Left renal cortex interstitium (tissue), 4 donors: ENCODE measurements at regions not wholly inside any gene's neighbourhood (a gene's known extent, or its start where the extent isn't known, plus 50 kb on each side); places are given as distances from the start of the nearest gene placed in this dataset.
"Not testable (repeated sequence)": the region's sequence is repeated elsewhere in the genome, so short reads cannot be mapped to it uniquely, and the experiment has no call there.

Source experiments
- DNase-seq, 4 donors: peaks; one replicate each; pipeline ENCODE4 v3.0.0-alpha.2; 2013; ENCODE audit warnings: low read depth in 4 of 4, low spot score in 2 of 4, missing footprints in 1 of 4

DNA sequence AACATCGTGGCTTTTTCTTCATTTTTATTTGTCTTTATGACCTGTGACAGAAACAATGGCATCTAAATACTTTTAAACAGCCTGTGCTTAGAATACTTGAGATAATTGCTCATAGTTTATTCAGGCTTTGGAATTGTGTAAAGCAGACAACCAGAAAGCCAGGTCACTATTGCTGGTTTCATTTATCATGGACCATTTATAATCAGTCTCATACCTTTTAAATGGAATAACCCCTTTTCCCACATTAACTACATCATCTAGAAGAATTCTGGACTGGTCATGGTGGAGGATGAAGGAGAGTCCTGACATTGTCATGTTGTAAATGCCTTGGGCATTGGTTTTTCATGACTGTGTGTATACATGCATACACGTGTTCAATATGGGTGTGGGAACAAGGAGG, 661.5 kb downstream of the EPM2A start:
- no peak for DNase-seq

DNA sequence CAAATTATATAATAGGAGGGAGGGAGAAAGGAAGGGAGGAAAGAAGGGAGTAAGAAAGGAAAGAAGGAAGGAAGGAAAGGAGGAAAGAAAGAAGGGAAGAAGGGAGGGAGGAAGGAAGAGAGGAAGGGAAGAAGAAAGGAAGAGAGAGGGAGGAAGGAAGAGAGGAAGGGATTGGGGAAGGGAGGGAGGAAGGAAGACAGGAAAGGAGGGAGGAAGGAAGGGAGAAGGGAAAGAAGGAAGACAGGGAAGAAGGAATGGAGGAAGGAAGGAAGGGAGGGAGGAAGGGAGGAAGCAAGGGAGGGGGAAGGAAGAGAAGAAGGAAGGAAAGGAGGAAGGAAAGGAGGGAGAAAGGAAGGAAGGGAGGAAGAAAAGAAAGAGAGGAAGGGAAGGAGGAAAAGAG, 660.5 kb downstream of the EPM2A start:
- DNase-seq, result no peak

DNA sequence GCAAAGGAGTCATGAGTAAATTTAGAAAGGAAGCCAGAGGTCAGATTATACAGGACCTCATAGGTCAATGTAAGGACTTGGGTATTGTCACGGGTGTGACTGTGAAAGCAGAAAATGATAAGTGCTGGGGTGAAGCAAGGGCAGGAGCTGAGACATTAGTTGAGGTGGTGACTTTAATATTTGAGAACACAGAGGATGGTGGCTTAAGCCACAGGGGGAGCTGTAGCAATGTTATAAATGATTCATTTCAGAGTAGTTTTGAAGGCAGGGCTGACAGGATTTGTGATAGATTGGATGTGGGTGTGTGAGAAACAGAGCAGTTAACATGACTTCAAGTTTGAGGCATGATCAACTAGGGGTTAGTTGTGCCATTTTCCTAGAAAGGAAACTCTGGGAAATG, 659.9 kb downstream of the EPM2A start:
- DNase-seq, result no peak

DNA sequence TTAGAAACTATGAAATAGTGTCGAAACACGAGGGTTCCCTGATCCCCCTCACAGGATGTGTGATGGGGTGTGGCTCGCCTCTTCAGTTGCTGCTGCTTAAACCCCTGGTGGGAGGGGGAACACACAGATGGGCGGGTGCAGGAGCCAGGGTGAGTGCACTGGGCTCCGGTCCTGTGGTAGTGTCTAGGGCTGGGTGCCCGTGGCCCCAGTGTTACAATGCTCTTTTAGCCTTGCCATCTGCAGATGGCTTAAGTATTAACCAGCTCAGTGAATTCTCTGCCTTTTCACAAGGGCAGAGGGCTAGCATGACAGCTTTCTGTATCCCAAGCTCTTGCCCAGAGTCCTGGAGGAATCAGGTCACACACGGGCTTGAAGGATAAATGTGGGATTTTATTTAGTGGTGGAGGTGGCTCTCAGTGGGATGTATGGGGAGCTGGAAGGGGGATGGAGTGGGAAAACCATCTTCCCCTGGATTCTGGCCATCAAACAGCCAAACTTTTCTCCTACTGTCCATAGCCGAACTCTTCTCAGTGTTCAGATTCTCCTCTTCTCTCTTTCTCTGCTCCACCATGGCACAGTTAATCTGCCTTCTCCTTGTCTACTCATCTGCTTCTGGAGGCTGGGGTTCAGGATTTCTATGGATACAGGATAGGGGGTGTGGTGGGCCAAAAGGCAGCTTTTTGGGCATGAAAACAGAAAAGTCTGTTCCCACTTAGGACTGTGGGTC, 659.0 kb downstream of the EPM2A start:
- no peak for DNase-seq

DNA sequence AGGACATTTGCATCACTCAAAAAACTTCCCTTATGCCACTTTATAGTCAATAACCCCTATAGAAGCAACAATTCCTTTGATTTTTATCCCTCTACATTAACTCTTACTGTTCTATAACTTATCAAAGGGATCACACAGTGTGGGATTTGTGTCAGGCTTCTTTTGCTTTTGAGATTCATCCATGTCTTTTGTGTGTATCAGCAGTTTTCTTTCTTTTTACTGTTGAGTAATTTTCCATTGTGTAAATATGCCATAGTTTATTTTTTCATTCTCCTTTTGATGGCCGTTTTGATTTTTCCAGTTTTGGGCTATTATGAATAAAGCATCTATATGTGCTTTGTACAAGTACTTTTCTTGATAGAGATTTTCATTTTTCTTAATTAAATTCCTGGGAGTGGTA, 657.9 kb downstream of the EPM2A start:
- DNase-seq, result no peak

DNA sequence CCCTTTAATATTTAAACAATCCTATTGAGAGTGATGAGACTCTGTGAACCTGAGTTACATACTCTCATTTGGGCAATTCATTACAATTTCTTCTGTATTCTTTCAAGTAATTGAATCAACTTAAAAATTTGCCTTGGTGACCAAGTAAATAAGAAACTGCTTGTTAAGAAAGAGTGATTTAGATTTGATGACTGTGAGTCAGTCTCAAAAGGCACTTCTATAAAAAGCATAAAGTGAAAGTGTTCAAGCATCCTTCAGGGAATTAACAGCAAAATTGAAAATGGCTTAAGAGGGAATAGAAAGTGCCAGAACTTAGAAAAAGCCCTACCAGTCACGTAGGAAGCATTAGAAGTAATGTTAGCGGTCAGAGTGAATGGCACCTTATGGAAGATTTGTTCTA, 654.7 kb downstream of the EPM2A start:
- no peak for DNase-seq

DNA sequence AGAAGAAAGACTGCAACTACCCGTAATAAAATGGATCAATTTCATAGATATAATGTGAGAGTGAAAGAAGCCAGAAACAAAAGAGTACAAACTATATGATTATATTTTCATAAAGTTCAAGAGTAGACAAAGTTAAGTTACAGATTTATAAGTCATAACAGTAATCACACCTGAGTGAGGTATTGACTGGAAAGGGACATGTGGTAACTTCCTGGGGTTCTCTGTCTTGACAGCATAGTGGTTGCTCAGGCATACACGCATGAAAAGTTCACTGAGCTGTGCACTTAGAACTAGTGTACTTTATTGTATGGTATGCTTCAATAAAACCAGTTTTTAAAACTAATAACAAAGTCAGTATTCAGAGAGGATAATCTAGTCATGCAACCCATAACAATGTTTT, 653.6 kb downstream of the EPM2A start:
- no peak for DNase-seq

DNA sequence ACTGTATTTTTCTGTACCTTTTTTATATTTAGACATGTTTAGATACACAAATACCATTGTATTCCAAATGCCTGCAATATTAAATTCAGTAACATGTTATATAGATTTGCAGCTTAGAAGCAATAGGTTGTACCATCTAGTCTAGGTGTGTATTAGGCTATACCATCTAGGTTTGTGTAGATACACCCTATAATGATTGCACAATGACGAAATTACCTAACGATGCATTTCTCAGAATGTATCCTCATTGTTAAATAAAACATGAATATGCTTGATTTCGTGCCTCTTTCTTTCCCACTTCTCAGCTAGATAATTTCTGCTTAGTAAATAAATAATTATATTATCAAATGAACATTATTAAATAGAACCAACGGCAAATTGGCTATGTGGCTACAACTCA, 653.0 kb downstream of the EPM2A start:
- no peak for DNase-seq

DNA sequence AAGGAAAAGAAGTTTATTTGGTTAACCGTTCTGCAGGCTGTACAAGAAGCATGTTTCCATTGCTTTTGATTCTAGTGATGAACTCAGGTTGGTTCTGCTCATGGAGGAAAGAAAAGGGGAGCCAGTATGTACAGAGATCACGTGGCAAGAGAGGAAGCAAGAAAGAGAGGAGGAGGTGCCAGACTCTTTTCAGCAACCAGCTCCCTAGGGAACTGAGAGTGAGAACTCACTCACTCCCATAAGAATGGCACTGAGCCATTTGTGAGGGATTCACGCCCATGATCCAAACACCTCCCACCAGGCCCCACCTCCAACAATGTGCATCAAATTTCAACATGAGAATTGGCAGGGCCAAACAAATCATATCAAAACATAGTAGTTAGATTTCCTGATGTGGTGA, 649.1 kb downstream of the EPM2A start:
- no peak for DNase-seq

DNA sequence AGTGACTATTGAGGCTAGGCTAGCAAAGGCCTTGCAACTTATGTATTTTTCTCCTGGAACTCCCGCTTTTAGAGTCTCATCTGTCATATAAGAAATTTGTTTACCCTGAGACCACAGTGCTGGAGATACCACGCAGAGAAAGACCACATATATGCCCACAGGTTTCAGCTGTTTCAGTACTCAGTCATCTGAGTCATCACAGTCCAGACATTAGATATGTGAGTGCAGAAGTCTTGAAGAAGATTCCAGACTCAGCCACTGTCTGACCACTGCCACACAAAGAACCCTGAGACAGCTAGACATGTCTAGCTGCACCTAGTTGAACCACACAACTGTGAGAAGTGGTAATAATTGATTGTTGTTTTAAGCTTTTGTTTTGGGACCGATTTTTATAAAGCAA, 648.3 kb downstream of the EPM2A start:
- no peak for DNase-seq

DNA sequence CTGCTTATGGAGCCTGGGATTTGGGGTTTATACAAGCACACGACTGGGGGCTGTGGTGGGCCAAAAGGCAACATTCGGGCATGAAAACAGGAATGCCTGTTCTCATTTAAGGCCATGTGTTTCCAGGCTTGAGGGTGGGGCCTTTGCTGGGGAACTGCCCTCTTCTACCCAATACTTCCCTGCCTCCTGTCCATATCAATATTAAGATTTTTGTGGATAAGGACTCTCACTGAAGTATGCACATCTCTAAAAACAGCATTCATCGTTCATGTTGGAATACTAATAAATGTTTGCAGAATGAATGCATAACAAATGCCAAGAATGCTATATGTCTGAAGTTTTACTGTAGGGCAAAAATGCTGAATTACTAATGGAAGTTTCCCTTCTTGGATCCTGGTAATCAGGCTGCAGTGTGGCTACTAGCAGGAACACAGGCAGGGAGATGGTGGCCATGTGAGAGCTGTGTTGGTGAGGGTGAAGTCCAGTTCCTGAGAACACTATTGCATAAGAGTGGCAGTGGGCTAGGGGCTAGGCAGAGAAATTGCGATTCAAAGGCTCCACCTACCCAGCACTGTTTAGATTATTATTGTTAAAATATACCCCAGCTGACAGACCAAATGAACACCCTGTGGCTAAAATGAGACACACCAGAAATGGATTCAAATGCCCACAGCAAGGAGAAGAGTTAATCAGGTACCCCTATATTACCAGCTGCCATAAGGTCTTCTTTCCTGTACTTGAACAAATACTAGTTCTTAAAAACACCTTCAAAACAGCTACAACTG, 644.3 kb downstream of the EPM2A start:
- no peak for DNase-seq

DNA sequence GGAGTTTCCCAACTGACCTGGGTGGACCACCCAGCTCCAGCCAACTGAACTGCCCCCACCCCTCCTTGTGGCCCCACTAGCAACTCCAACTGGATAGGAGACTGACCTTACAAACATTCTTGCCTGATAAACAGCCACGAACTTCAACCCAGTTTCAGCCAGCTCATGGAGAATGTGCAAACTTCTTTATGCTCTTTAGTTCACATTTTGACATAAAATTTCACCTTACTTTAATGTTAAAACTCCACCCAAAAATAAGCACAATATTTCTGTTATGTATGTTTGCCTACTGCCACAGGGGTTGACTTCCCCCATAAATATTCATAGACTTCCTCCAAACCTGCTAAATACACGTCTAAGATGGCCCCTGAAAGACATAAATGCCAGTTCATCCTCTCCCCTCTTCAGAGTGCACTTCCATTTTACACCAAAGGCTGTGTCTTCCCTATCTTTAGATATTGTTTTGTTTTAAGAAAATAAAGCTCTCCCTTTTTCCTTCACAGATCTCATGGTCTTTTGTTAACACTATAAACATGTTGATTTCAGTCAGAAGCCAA, 643.7 kb downstream of the EPM2A start:
- DNase-seq, result no peak

DNA sequence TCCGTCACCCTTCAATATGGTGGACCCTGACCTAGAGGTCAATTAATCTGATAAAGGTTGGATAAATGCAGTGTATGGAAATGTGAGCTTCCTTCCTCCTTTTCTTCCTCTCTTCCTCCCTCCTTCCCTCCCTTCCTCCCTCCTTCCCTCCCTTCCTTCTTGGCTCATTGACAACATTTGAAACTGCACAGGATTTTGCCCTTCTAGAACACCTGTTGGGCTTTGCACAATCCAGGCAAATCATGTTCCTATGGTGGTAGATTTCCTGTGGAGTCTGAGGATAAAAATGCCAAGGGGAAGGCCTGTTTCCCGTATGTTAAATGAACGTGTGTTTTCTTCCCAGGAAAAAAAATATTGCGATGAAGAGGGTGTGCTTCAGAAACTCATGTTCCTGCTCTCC, 642.8 kb downstream of the EPM2A start:
- no peak for DNase-seq

DNA sequence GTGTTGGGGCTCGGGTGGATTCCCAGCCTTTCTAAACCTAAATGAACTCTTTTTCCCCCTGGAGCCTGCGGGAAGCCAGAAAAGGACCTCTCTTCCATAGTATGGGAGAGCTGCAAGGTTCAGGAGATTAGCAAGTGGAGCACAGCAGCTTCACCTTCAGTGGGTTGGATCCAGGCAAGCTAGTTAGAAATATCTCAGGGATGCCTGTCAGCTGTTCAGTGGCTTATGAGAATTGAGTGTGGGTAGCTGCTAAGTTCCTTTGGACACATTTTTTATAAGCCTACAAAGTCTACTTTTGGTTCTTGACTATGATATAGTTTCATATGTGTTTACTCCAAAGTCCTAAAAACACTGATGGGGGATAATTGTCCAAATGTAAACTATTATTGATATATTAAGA, 642.1 kb downstream of the EPM2A start:
- no peak for DNase-seq

DNA sequence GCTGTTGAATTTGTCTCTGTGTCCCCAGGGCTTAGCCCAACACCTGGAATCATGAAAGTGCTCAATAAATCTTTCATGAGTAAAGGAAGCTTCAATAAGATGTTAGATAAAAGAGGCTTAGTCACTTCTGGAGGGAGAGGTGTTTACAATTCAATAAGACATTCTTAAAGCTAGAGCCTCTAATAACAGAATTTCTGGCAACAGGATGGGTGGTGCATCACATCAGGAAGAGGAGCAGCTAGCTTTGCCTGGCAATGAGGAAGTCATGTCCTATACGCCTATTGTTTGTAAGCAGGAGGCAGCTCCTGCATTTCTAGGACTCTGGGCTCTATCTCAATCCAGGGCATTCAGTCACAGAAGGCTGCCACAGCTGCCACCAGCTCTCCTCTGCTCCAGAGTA, 638.5 kb downstream of the EPM2A start:
- DNase-seq, result no peak

DNA sequence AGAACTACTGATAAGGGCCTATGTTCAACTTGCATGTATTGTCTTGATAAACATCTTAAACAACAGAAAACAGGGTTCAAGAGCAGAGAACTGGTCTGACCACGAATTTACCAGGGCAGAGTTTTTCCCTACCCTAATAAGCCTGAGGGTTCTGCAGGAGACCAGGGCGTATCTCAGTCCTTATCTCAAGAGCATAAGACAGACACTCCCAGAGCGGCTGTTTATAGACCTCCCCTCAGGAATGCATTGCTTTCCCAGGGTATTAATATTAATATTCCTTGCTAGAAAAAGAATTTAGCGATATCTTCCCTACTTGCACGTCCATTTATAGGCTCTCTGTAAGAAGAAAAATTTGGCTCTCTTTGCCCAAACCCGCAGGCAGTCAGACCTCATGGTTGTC, 637.2 kb downstream of the EPM2A start:
- DNase-seq, result not testable (repeated sequence)

DNA sequence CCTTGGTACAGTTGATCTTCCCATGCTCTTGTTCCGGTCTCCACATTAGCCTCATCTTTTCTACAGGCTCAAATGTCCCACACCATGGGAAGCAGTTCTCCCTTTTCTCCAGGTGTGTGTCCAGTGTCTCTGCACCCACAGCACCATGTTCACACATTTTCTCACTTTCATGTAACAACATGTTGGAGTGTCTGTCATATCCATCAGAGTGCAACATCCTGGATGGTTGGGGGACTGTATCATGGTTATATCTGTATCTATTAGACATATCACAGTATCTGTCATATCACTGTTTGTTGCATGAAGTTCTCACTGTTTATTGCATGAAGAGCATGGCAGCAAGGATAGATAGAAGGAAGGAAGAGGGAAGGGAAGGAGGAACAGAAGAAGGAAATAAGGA, 635.6 kb downstream of the EPM2A start:
- no peak for DNase-seq

DNA sequence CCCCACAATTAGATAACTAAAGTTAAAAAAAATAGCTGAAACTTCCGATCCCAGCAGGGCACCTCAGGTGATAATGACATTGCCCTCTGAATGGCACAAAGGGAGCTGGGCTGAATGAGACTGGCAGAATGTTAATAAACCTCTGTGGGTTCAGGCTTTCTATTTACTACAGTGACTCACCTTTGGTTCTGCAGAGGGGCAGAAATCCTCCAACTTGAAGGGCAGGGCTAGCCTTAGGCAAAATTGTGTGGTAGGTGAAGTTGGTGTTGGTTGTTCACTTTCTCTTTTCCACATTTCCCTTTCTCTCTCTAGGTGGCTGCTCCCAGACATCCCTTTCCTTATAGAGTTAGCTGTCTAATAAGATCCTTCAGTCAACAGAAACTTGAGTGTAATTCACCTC, 625.2 kb downstream of the EPM2A start:
- no peak for DNase-seq

DNA sequence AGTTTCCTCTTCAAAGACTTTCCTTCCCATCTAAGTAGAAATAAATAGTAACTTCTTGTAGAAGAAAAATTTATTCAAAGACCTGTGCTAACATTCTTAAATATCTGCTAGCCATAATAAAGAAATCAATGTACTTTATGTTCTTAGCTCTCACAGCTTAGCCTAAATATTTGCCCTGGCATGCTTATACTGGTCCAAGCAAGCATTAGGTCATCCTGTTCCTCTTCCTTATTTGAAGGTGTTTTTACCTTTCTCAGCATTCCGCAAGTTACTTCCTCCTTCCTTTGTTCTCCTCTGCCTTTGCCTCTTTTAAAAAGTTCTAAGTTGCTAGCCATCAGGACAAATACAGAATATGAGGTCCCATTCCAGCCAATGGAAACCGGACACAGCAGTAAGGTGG, 623.9 kb downstream of the EPM2A start:
- not testable (repeated sequence) for DNase-seq

DNA sequence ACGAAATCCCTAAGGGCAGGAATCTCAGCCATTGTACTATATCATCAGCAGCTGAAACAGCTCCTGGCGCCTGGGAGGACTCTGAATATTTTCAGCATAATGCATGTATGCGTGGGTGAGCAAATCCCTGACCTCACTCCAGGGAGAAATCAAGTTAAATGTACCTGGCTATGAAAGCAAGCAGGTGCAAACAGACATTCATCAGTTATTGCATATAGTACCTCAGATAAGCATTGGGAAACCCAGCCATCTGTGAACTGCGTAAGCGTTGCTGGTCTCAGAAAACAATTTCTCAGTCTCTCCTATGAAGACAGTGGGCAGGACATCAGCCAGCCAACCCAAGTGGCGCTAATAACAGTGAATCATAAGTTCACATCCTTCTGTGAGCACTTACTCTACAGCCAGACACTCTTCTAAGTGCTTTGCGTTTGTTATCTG, 622.6 kb downstream of the EPM2A start:
- DNase-seq, result no peak

DNA sequence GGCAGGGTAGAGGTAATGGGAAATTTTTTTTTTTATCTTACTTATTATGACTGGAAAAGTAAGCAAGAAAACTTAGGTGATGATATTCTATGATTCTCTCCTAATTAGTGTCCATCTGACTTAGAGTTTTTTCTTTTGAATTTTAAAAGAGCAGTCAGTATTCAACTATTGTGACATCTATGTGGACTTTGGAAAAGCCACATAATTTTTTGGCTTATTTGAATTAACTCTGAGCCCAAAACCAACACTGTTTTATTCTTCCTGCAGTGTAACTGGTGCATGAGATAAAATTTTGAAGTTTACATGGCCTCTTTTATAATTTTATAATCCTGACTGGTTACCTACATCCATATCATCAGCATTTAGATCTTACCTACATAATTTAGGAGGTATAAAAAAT, 619.7 kb downstream of the EPM2A start:
- DNase-seq, result no peak

DNA sequence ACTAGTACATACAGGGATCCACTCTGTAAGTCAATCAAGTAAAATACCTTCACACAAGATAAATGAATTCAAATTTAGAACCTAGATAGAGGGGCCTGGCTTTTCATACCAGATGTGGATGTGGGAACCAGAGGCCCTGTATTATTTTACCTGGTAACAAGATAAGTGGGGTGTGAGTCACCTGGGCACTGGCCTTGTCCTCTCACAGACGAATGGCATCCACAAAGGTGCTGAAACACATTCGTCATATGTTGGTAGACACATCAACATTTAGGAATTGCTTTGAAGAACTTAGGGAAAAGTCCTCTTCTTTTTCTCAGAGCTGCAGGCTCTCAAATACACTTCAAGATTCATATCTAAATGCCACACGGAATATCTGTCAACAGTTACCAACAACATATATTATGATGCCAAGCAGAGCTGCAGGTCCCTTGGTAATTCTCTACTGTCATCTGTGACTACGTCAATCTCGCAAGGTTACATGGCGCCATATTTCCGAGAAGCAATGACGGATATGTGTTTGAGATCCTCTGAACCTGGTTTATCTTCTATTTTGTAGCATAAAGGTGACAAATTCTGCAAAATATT, 618.6 kb downstream of the EPM2A start:
- no peak for DNase-seq
